Hindlimb muscle (tissue), 1 donor: ENCODE measurements at regions not wholly inside any gene's neighbourhood (a gene's known extent, or its start where the extent isn't known, plus 50 kb on each side); places are given as distances from the start of the nearest gene placed in this dataset.
"Not testable (repeated sequence)": the region's sequence is repeated elsewhere in the genome, so short reads cannot be mapped to it uniquely, and the experiment has no call there.

Experiments used
- DNase-seq: peaks from one replicate; pipeline ENCODE4 v3.0.0-alpha.2; 2013

GRCh38 chr20:53658322-53658721, 64.7 kb upstream of the ZNF217 start:
- DNase-seq, result no peak

- DNase-seq, result no peak
These were observed 64.1 kb upstream of the ZNF217 start for GRCh38 chr20:53657732-53658131.

GRCh38 chr20:53657279-53657678, 63.6 kb upstream of the ZNF217 start:
- DNase-seq, result no peak

GRCh38 chr20:53656293-53657202, 62.9 kb upstream of the ZNF217 start:
- DNase-seq, result no peak

- DNase-seq, result no peak
These were observed 62.1 kb upstream of the ZNF217 start for GRCh38 chr20:53655625-53656292.

- no peak for DNase-seq
These were observed 61.4 kb upstream of the ZNF217 start for GRCh38 chr20:53654932-53655624.

GRCh38 chr20:53654521-53654920, 60.9 kb upstream of the ZNF217 start:
- DNase-seq, result not testable (repeated sequence)

- DNase-seq, result no peak
These were observed 59.3 kb upstream of the ZNF217 start for GRCh38 chr20:53652859-53653517.

- DNase-seq, result no peak
These were observed 58.6 kb upstream of the ZNF217 start for GRCh38 chr20:53652090-53652858.

- DNase-seq, result not testable (repeated sequence)
These were observed 55.9 kb upstream of the ZNF217 start for GRCh38 chr20:53649493-53649892.

- no peak for DNase-seq
These were observed 53.7 kb upstream of the ZNF217 start for GRCh38 chr20:53647286-53647821.

- no peak for DNase-seq
These were observed 52.9 kb upstream of the ZNF217 start for GRCh38 chr20:53646550-53646949.

GRCh38 chr20:53645582-53645897, 51.9 kb upstream of the ZNF217 start:
- DNase-seq, result no peak

- DNase-seq, result not testable (repeated sequence)
These were observed 50.5 kb upstream of the ZNF217 start for GRCh38 chr20:53644108-53644507.
